HG03139 (cell line): ENCODE measurements at regions not wholly inside any gene's neighbourhood (a gene's known extent, or its start where the extent isn't known, plus 50 kb on each side); places are given as distances from the start of the nearest gene placed in this dataset.
"Not testable (repeated sequence)": the region's sequence is repeated elsewhere in the genome, so short reads cannot be mapped to it uniquely, and the experiment has no call there.

ENCODE experiments used
- ATAC-seq: cut with Tn5 transposase; IDR thresholded peaks from one replicate; pipeline ENCODE4 v1.9.1; 2021; ENCODE audit not compliant: unreplicated experiment

- no peak for ATAC-seq
These were observed 238.4 kb upstream of the LRIG3 start for GRCh38 chr12:59158681-59159080.

- ATAC-seq: no peak
These were observed 237.8 kb upstream of the LRIG3 start for GRCh38 chr12:59158066-59158465.

GRCh38 chr12:59155448-59155847 is 235.1 kb upstream of the LRIG3 start:
- ATAC-seq: no peak

- ATAC-seq: no peak
These were observed 230.9 kb upstream of the LRIG3 start for GRCh38 chr12:59151243-59151642.

- peak; percentile 100 for ATAC-seq
These were observed 229.8 kb upstream of the LRIG3 start for GRCh38 chr12:59149995-59150642.

- ATAC-seq: no peak
These were observed 227.5 kb upstream of the LRIG3 start for GRCh38 chr12:59147791-59148190.

- no peak for ATAC-seq
These were observed 222.0 kb upstream of the LRIG3 start for GRCh38 chr12:59142183-59142790.

GRCh38 chr12:59134750-59135149 is 214.4 kb upstream of the LRIG3 start:
- no peak for ATAC-seq

GRCh38 chr12:59131462-59131861 is 211.2 kb upstream of the LRIG3 start:
- ATAC-seq: no peak

GRCh38 chr12:59122784-59123183 is 202.5 kb upstream of the LRIG3 start:
- ATAC-seq: no peak

- no peak for ATAC-seq
These were observed 201.1 kb upstream of the LRIG3 start for GRCh38 chr12:59121451-59121850.

- ATAC-seq: no peak
These were observed 199.4 kb upstream of the LRIG3 start for GRCh38 chr12:59119676-59120075.

GRCh38 chr12:59118356-59118755 is 198.1 kb upstream of the LRIG3 start:
- no peak for ATAC-seq

GRCh38 chr12:59115995-59116394 is 195.7 kb upstream of the LRIG3 start:
- ATAC-seq: no peak

- ATAC-seq: no peak
These were observed 195.2 kb upstream of the LRIG3 start for GRCh38 chr12:59115526-59115925.

GRCh38 chr12:59113831-59114615 is 193.7 kb upstream of the LRIG3 start:
- ATAC-seq: peak; percentile 88

- no peak for ATAC-seq
These were observed 191.5 kb upstream of the LRIG3 start for GRCh38 chr12:59111851-59112250.

GRCh38 chr12:59108516-59108915 is 188.2 kb upstream of the LRIG3 start:
- not testable (repeated sequence) for ATAC-seq

GRCh38 chr12:59100585-59100984 is 180.3 kb upstream of the LRIG3 start:
- ATAC-seq: no peak

GRCh38 chr12:59097876-59098275 is 177.6 kb upstream of the LRIG3 start:
- no peak for ATAC-seq

GRCh38 chr12:59096246-59096645 is 175.9 kb upstream of the LRIG3 start:
- no peak for ATAC-seq
